WI38 (cell line): ENCODE measurements at regions not wholly inside any gene's neighbourhood (a gene's known extent, or its start where the extent isn't known, plus 50 kb on each side); places are given as distances from the start of the nearest gene placed in this dataset.
"Not testable (repeated sequence)": the region's sequence is repeated elsewhere in the genome, so short reads cannot be mapped to it uniquely, and the experiment has no call there.

Experiments used
- H3K4me3 ChIP-seq: 2 replicates; pipeline ENCODE4 v1.5.1; 2011; ENCODE audit warnings: low read depth, mild to moderate bottlenecking, control low read depth, low read length
- TF ChIP-seq, protein P1 (sequence below): IDR thresholded peaks from 2 replicates; pipeline ENCODE4 v1.5.1; 2012; ENCODE audit warnings: low read depth, mild to moderate bottlenecking, control low read depth, low read length

DNA sequence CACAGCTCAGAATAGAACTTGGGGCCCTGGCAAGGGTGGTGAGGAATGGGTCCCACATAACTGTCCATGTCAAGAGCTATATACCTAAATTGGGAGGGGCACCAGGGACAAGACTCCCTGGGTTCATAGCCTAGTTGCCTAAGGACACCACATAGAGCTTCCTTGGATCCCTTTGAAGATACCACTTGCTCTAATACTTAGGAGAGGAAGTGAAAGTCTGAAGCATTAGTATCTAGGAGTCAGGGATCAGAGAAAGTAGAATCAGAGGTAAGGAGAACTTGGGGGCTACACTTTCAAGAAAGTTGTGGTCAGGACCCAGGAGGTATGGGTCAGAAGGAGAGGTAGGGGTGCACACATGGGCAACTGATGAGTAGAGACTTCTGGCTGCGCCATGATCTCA is 318.2 kb upstream of the SLC39A10 start:
- TF ChIP-seq, protein P1, sequence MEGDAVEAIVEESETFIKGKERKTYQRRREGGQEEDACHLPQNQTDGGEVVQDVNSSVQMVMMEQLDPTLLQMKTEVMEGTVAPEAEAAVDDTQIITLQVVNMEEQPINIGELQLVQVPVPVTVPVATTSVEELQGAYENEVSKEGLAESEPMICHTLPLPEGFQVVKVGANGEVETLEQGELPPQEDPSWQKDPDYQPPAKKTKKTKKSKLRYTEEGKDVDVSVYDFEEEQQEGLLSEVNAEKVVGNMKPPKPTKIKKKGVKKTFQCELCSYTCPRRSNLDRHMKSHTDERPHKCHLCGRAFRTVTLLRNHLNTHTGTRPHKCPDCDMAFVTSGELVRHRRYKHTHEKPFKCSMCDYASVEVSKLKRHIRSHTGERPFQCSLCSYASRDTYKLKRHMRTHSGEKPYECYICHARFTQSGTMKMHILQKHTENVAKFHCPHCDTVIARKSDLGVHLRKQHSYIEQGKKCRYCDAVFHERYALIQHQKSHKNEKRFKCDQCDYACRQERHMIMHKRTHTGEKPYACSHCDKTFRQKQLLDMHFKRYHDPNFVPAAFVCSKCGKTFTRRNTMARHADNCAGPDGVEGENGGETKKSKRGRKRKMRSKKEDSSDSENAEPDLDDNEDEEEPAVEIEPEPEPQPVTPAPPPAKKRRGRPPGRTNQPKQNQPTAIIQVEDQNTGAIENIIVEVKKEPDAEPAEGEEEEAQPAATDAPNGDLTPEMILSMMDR = no peak

GRCh38 chr2:195337597-195337996 is 319.4 kb upstream of the SLC39A10 start:
- TF ChIP-seq, protein P1 = no peak
- H3K4me3 ChIP-seq = no peak overlapping the region

More for the DNA sequence above, 318.2 kb upstream of the SLC39A10 start:
- H3K4me3 ChIP-seq = no peak overlapping the region

DNA sequence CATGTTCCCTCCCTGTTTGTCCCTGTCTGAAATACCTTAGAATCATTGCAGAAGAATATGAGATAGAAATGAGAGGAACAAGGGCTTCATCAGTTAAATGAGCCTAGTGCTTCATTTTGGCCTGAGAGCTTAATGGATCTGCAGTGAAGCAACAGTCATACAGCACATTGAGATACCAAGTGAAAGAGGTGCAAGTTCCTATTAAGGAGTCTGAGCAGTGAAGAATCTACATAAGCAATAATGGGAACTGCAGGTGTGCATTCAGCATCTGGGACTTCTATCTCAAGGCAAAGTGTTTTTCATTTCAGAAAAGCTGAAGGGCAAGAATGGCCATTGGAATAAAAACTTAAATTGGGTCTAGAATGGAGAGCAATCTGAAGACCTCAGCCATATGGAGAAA is 323.2 kb upstream of the SLC39A10 start:
- H3K4me3 ChIP-seq = no peak overlapping the region
- TF ChIP-seq, protein P1 = no peak

DNA sequence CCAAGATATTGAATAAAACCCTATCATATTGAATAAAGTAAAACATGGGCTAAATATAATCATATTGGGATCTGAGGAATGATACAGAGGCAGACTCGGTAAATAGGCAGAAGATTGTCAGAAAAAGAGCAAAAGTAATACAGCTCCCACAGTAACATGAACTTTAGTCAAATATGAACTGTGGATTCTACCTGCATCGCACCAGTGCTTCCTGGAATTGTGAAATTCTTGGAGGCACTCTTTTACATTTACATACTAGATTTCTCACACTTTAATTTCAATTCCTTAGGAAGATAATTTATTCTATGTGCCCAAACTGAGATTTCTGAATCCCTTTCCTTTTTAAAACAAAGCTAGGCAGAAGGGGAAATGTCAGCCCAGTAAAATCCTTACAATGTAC is 325.1 kb upstream of the SLC39A10 start:
- TF ChIP-seq, protein P1 = no peak
- H3K4me3 ChIP-seq = no peak overlapping the region

DNA sequence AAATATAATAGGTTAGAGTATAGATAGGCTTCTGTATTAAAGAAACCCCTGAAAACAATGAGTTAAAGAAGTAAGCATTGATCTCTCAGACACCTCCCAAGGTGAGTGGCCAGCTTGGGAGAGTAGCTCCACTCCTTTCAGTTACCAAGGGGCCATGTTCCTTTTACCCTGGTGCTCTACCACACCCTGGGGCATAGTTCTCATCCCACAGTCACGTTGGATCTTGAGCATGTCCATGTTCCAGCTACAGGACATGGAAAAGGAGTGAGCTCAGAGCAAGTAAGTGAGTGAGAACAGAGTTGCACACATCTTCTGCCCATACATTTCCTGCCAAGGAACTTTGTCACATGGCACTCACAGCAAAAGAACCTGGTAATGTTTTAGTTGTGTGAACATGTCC is 325.9 kb upstream of the SLC39A10 start:
- TF ChIP-seq, protein P1 = no peak
- H3K4me3 ChIP-seq = no peak overlapping the region

DNA sequence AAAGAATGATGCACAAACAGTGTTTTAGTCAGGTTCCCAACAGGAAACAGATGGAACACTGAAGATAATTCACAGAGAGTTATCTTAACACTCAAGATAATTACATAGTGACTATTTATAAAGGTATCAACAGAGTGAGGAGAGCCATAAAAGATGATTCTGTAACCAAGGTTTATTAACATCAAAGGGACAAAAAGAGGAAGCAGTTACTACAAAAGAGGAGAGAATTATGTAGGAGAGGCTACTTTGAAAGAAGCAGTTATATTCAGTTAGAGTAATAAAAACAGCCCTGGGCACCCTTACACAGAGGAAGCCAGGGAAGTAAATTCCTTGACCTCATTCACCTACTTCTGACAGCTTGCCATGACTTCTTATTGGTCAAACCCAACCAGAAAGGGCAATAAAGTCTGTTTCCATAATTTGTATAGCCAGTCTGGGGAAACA is 326.5 kb upstream of the SLC39A10 start:
- no peak overlapping the region for H3K4me3 ChIP-seq
- TF ChIP-seq, protein P1 = no peak

DNA sequence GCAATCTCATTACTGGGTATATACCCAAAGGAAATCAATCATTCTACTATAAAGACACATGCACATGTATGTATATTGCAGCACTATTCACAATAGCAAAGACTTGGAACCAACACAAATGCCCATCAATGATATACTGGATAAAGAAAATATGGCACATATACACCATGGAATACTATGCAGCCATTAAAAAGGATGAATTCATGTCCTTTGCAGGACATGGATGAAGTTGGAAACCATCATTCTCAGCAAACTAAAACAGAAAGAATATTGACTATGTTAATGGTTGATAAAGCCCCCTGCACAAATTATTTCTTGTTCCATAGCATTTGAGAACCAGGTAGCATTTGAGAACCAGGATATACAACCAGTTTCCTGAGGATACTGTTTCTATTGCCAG is 327.2 kb upstream of the SLC39A10 start:
- not testable (repeated sequence) for H3K4me3 ChIP-seq

DNA sequence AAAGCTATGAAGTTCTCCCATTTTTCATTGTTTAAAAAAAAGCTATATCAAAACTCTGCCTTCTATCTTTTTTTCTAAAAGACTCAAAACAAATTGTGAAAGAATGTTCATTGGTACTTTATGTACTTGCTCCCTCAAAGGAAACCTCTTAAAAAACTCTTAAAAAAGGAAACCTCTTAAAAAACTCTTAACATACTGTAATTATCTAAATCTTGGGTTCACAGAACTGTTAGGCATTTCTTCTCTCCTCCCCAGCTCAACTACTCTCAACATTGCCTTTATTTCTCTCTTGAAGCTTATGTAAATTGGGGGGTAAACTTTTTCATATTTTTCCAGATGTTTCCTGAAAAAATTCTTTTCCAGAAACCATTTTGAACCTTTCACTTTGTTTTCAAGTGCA is 330.5 kb upstream of the SLC39A10 start:
- H3K4me3 ChIP-seq = no peak overlapping the region
- TF ChIP-seq, protein P1 = no peak
